H1 (cell line): ENCODE measurements at regions not wholly inside any gene's neighbourhood (a gene's known extent, or its start where the extent isn't known, plus 50 kb on each side); places are given as distances from the start of the nearest gene placed in this dataset.
"Not testable (repeated sequence)": the region's sequence is repeated elsewhere in the genome, so short reads cannot be mapped to it uniquely, and the experiment has no call there.

ENCODE experiments used
- CTCF ChIA-PET: fragments of 300-600 bp; sonication (Branson Sonifier 250); formaldehyde crosslinking; loops from one replicate; lab custom pipeline; 2021; ENCODE audit not compliant: partially characterized antibody; lab: Charles Lee
- POLR2A ChIA-PET: fragments of 300-600 bp; sonication (Branson Sonifier 250); formaldehyde crosslinking; loops from one replicate; lab custom pipeline; 2021; ENCODE audit warnings: inconsistent platforms; ENCODE audit not compliant: partially characterized antibody; lab: Charles Lee
- DNase-seq, 2 experiments: peaks; one replicate each; pipeline versions ENCODE4 v3.0.0 to v3.0.0-alpha.2; 2010 to 2022; ENCODE audit warnings: low spot score in 2 of 2, low read depth in 1 of 2, mixed read lengths in 1 of 2
- FAIRE-seq: peaks from 2 replicates; lab custom pipeline; 2011; peaks lifted over from hg19 to GRCh38; lab: Jason Lieb, UNC
- H2AFZ ChIP-seq: 2 replicates; pipeline ENCODE4 v1.8.1; 2012; ENCODE audit warnings: low read length, inconsistent platforms
- H2AK5ac ChIP-seq: 2 replicates; pipeline ENCODE4 v1.6.1; 2013; ENCODE audit warnings: low read depth, low read length
- H2BK120ac ChIP-seq: replicated peaks from 2 replicates; pipeline ENCODE3; 2013; ENCODE audit warnings: low read depth, low read length, inconsistent platforms
- H2BK12ac ChIP-seq: 2 replicates; pipeline ENCODE4 v1.6.1; 2013; ENCODE audit warnings: low read depth, low read length
- H2BK15ac ChIP-seq: 2 replicates; pipeline ENCODE4 v1.6.1; 2013; ENCODE audit warnings: low read length
- H2BK20ac ChIP-seq: 2 replicates; pipeline ENCODE4 v1.6.1; 2013; ENCODE audit warnings: low read length
- H2BK5ac ChIP-seq: 2 replicates; pipeline ENCODE4 v1.6.1; 2013; ENCODE audit warnings: low read depth, low read length
- H3K14ac ChIP-seq: 2 replicates; pipeline ENCODE4 v1.6.1; 2013; ENCODE audit warnings: inconsistent platforms; ENCODE audit not compliant: insufficient read length
- H3K18ac ChIP-seq: 2 replicates; pipeline ENCODE4 v1.6.1; 2013; ENCODE audit warnings: low read length; ENCODE audit errors: extremely low read depth
- H3K23ac ChIP-seq: 2 replicates; pipeline ENCODE4 v1.6.1; 2013; ENCODE audit warnings: inconsistent platforms; ENCODE audit not compliant: insufficient read length
- H3K23me2 ChIP-seq: 2 replicates; pipeline ENCODE4 v1.6.1; 2013; ENCODE audit warnings: low read depth, low read length
- H3K27ac ChIP-seq: 2 replicates; pipeline ENCODE4 v1.6.1; 2011; ENCODE audit warnings: low read depth, low read length, inconsistent platforms
- H3K27me3 ChIP-seq, 4 experiments: replicated peaks in 1 of 4; 1 replicate in 1 of 4; 2 replicates in 3 of 4; pipeline versions ENCODE4 v1.6.1 to v1.8.1; 2011 to 2013; ENCODE audit warnings: low read length in 3 of 4, mild to moderate bottlenecking in 3 of 4, inconsistent platforms in 2 of 4, mixed read lengths in 2 of 4, moderate library complexity in 1 of 4; ENCODE audit not compliant: control insufficient read depth in 3 of 4, insufficient read depth in 3 of 4; ENCODE audit errors: extremely low read depth in 1 of 4
- H3K36me3 ChIP-seq, 4 experiments: 2 replicates each; pipeline versions ENCODE4 v1.6.1 to v1.8.1; 2011 to 2013; ENCODE audit warnings: mild to moderate bottlenecking in 4 of 4, low read length in 3 of 4, moderate library complexity in 2 of 4, control low read depth in 1 of 4, inconsistent platforms in 1 of 4; ENCODE audit not compliant: insufficient read depth in 4 of 4, control insufficient read depth in 2 of 4
- H3K4ac ChIP-seq: replicated peaks from 2 replicates; pipeline ENCODE3; 2013; ENCODE audit warnings: low read length, low read depth, mixed read lengths, inconsistent platforms; ENCODE audit not compliant: insufficient read length
- H3K4me1 ChIP-seq, 4 experiments: replicated peaks in 1 of 4; 1 replicate in 1 of 4; 2 replicates in 3 of 4; pipeline versions ENCODE4 v1.6.1 to v1.8.1; 2011 to 2013; ENCODE audit warnings: low read length in 3 of 4, inconsistent platforms in 2 of 4, mixed read lengths in 1 of 4; ENCODE audit not compliant: insufficient read depth in 4 of 4, control insufficient read depth in 3 of 4
- H3K4me2 ChIP-seq, 2 experiments: 2 replicates each; pipeline versions ENCODE4 v1.6.1 to v1.8.1; 2011 to 2013; ENCODE audit warnings: low read depth in 2 of 2, low read length in 2 of 2, control low read depth in 1 of 2, inconsistent platforms in 1 of 2, mild to moderate bottlenecking in 1 of 2; ENCODE audit not compliant: insufficient read depth in 1 of 2
- H3K4me3 ChIP-seq, 4 experiments: fragments of 200-600, 300-600 bp in 1 of 4; sonication (generic), shearing (Covaris generic), sonication (Bioruptor Twin) in 1 of 4; 2 replicates each; pipeline versions ENCODE4 v1.5.1 to v1.8.1; 2011 to 2016; ENCODE audit warnings: low read length in 4 of 4, low read depth in 3 of 4, control low read depth in 2 of 4, inconsistent platforms in 2 of 4, mild to moderate bottlenecking in 2 of 4, mixed read lengths in 1 of 4, moderate library complexity in 1 of 4; ENCODE audit not compliant: insufficient read depth in 2 of 4; ENCODE audit errors: extremely low read depth in 1 of 4
- H3K56ac ChIP-seq: replicated peaks from 2 replicates; pipeline ENCODE3; 2013; ENCODE audit warnings: low read depth, mild to moderate bottlenecking, mixed read lengths, low read length, inconsistent platforms; ENCODE audit not compliant: insufficient read length
- H3K79me1 ChIP-seq: 2 replicates; pipeline ENCODE4 v1.6.1; 2013; ENCODE audit warnings: low read depth, low read length, control low read depth
- H3K79me2 ChIP-seq, 2 experiments: 2 replicates each; pipeline versions ENCODE4 v1.6.1 to v1.8.1; 2012 to 2013; ENCODE audit warnings: low read length in 2 of 2, mild to moderate bottlenecking in 2 of 2, inconsistent platforms in 1 of 2; ENCODE audit not compliant: insufficient read depth in 2 of 2, control insufficient read depth in 1 of 2
- H3K9ac ChIP-seq, 4 experiments: replicated peaks in 1 of 4; 1 replicate in 1 of 4; 2 replicates in 3 of 4; pipeline versions ENCODE4 v1.6.1 to v1.8.1; 2011 to 2013; ENCODE audit warnings: low read depth in 3 of 4, low read length in 3 of 4, control low read depth in 2 of 4, mild to moderate bottlenecking in 2 of 4, moderate library complexity in 2 of 4, inconsistent platforms in 1 of 4; ENCODE audit errors: extremely low read depth in 1 of 4
- H3K9me3 ChIP-seq, 2 experiments: 2 replicates each; pipeline versions ENCODE4 v1.6.1 to v1.8.1; 2012 to 2013; ENCODE audit warnings: mild to moderate bottlenecking in 2 of 2, moderate library complexity in 2 of 2, control low read depth in 1 of 2, inconsistent platforms in 1 of 2, low read depth in 1 of 2, low read length in 1 of 2, mixed read lengths in 1 of 2; ENCODE audit not compliant: insufficient read depth in 2 of 2
- H4K20me1 ChIP-seq, 2 experiments: replicated peaks in 1 of 2; 2 replicates each; pipeline versions ENCODE3 to v1.8.1; 2011 to 2013; ENCODE audit warnings: inconsistent platforms in 2 of 2, low read length in 2 of 2, mild to moderate bottlenecking in 1 of 2; ENCODE audit not compliant: insufficient read depth in 2 of 2, control insufficient read depth in 1 of 2
- H4K5ac ChIP-seq: 2 replicates; pipeline ENCODE4 v1.6.1; 2013; ENCODE audit warnings: low read length, low read depth, mixed read lengths, inconsistent platforms; ENCODE audit not compliant: insufficient read length
- H4K8ac ChIP-seq: 2 replicates; pipeline ENCODE4 v1.8.0; 2013; ENCODE audit warnings: mild to moderate bottlenecking, moderate library complexity, low read length, inconsistent platforms; ENCODE audit not compliant: insufficient read depth; ENCODE audit errors: extremely low read depth
- H4K91ac ChIP-seq: replicated peaks from 2 replicates; pipeline ENCODE3; 2013; ENCODE audit warnings: low read length, mixed read lengths, inconsistent platforms; ENCODE audit not compliant: insufficient read length
- WGBS, 2 experiments: shearing (Covaris generic) in 1 of 2; methylation state at CpG; one replicate each; pipeline versions ENCODE4 v1.1.6 to v1.1.7; 2013 to 2015; ENCODE audit warnings: low lambda C conversion rate in 2 of 2, mixed read lengths in 2 of 2, inconsistent platforms in 1 of 2, low coverage in 1 of 2, missing lambda C conversion rate in 1 of 2; ENCODE audit not compliant: insufficient replicate concordance in 2 of 2, insufficient coverage in 1 of 2, insufficient read length in 1 of 2; ENCODE audit errors: extremely low coverage in 1 of 2, missing lambda C conversion rate in 1 of 2; 5-methylcytosine and 5-hydroxymethylcytosine counted together

- H4K8ac ChIP-seq, H3K27ac ChIP-seq, H2BK5ac ChIP-seq, H2BK15ac ChIP-seq, H2BK12ac ChIP-seq, H3K18ac ChIP-seq, H3K4ac ChIP-seq, DNase-seq, H2AFZ ChIP-seq, POLR2A ChIA-PET, H3K4me2 ChIP-seq, H3K27me3 ChIP-seq, H3K4me3 ChIP-seq, FAIRE-seq, H4K91ac ChIP-seq, H3K56ac ChIP-seq, H4K20me1 ChIP-seq, H2BK120ac ChIP-seq, H3K9ac ChIP-seq, H3K79me1 ChIP-seq, H3K23ac ChIP-seq, H4K5ac ChIP-seq, H3K9me3 ChIP-seq, H2BK20ac ChIP-seq, H3K79me2 ChIP-seq, H3K36me3 ChIP-seq, H3K23me2 ChIP-seq, H2AK5ac ChIP-seq, H3K4me1 ChIP-seq, H3K14ac ChIP-seq: not testable (repeated sequence)
- CTCF ChIA-PET: interaction anchor here (0.6 to 1.8 kb wide), 6 partner anchors 11 to 532 kb away, joined by 3 to 4 read pairs (median 4); no protein-coding TSS in a partner anchor
- WGBS, 2 experiments: 57% methylated on average over 1 of the region's 1 CpG; no CpG with 5 or more reads in 1 of the 2 experiments
Measured at GRCh38 chr10:71020061-71020460, 131.7 kb upstream of the PCBD1 start.
